ENCODE measurements at regions not wholly inside any gene's neighbourhood (a gene's known extent, or its start where the extent isn't known, plus 50 kb on each side); places are given as distances from the start of the nearest gene placed in this dataset.

- no peak for TF ChIP-seq CTCF (IDR thresholded peaks at IDR 0.05)
- no peak for TF ChIP-seq POLR2A (IDR thresholded peaks at IDR 0.05)
- TF ChIP-seq EP300 (IDR thresholded peaks at IDR 0.05): no peak
- TF ChIP-seq POLR2AphosphoS5 (IDR thresholded peaks at IDR 0.05): no peak
These were observed 474.2 kb upstream of the LRRTM1 start for GRCh38 chr2:80778704-80779103.

Measured in upper lobe of left lung (tissue), 4 donors.